GM21360 (cell line): ENCODE measurements at regions not wholly inside any gene's neighbourhood (a gene's known extent, or its start where the extent isn't known, plus 50 kb on each side); places are given as distances from the start of the nearest gene placed in this dataset.
"Not testable (repeated sequence)": the region's sequence is repeated elsewhere in the genome, so short reads cannot be mapped to it uniquely, and the experiment has no call there.

Experiments
- ATAC-seq: cut with Tn5 transposase; IDR thresholded peaks from one replicate; pipeline ENCODE4 v1.9.1; 2021; ENCODE audit warnings: mild to moderate bottlenecking, moderate library complexity; ENCODE audit not compliant: unreplicated experiment

DNA sequence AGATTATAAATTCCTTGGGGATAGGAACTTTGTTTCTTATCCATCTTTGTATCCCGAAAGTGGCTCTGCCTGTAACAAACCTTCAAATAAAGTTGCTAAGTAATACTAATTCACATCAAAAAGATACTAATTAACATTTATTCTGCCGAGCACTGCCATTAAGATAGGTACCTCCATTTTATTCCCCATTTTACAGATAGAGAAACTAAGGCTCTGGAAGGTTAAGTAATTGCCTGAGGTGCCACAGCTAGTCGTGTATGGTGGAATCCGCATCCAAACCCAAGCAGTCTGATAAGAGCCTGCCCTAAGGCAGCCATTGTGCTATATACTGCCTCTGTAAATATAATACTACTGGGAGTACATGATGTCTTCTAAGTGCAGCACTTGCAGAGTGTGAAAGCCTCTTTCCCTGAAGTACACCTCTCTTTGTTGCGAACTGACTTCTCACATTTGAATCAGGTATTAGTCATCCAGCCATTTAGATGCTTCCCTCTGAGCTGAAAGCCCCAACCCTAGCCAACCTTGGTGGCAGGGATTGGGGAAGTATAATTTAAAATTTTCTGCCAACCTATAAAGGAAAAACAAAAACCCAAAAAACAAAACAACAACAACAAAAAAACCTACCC is 78.5 kb upstream of the CHD2 start:
- no peak for ATAC-seq

DNA sequence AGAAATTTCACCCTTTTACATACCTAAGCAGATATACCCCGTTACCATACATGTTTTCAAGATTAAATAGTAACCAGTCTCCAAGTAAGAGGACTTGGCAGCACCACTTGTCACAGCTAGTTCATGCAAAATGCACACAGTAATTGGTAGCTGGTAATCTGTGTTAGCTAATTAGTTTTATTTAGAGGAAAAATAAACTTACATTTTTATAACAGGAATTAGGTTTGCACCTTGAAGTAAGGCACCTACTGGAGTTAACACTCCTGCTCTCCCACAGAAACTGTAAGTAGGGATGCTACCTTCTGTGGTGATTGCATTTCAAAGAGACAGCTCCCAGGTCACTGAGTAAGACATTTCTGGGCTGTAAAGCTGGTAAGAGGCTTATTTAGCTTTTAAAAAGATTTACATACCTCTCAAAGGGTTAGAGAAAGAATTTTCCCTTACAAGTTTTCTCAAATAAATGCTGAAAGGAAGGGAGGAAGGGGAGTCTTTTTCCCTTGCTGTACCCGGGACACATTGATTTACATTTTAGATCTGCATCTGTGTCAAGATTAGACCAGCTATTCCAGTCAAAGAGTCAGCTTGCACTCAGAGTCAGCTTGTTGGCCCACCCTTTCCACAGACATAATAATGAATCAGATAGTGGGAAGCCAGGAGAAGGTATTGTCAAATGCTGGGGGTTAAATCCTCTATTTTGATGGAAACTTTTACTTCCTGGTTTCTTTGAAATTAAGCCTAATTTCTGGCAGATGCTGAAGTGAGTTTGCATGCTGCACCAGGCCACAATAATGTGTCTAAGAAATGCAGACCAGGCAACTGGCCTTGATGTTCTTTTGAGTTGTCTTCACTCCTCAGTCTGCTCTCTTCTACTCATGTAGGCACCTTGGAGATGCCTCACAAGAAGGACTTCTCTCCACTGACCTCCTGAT is 77.6 kb upstream of the CHD2 start:
- no peak for ATAC-seq

DNA sequence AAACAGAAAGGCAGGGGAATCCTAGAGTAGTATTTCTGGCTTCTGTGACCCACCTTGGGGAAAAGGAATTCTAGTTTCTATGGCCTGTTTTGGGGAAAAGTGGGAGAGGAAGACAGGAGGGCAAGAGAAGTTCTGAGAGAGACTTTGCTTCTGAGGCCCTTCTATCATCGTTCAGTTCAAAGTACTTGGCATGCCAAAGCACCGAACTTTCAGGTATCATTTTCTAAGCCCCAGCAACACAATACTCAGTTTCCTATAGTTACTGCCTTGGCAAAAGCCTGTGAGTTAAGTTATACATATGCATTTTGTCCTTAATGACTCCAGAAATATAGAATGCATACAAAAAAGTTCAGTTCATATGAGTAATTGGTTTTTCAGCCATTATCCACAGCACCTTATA is 74.1 kb upstream of the CHD2 start:
- no peak for ATAC-seq

DNA sequence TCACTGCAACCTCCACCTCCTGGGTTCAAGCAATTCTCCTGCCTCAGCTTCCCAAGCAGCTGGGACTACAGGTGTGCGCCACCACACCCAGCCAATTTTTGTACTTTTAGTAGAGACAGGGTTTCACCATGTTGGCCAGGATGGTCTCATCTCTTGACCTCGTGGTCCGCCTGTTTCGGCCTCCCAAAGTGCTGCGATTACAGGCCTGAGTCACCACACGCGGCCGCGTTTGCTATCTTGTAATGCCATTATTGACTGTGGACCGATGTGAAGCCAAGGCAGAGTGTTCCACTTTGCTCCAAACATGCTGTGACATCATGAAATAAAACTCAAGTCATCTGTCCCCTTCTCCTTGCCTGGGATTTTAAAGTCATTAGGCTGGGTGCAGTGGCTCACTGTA is 72.1 kb upstream of the CHD2 start:
- ATAC-seq: not testable (repeated sequence)

DNA sequence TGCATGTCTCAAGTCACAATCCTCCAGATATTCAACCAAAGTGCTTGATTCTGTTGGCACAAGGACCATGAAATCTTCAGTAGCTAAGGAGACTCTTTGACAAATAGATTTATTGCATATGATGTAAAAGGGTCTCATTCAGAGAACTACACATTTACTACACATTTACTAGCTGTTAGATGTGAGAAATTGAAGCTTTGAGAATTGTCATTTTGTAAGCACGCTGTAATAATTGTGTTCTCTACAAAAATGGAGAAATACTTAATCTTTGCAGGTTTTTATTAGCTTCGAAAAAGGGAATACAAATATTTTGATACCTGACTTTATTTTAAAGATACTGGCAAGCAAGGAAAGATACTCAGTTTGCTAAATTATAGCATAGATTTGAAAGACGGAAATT is 70.2 kb upstream of the CHD2 start:
- no peak for ATAC-seq

DNA sequence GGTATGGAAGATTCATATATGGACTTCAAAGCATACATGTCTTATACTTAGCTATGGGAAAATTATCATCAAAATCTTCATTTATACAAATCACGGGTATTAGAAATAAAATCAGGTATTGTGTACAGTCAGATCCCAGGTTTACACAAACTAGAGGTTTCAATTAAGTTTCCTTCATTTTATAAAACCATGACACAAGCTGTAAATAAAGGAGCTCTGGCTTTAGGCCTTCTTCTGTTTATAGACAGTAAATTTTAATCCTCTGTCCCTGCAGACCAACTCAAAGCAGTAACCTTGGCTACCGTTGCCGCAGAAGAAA is 68.8 kb upstream of the CHD2 start:
- ATAC-seq: no peak

DNA sequence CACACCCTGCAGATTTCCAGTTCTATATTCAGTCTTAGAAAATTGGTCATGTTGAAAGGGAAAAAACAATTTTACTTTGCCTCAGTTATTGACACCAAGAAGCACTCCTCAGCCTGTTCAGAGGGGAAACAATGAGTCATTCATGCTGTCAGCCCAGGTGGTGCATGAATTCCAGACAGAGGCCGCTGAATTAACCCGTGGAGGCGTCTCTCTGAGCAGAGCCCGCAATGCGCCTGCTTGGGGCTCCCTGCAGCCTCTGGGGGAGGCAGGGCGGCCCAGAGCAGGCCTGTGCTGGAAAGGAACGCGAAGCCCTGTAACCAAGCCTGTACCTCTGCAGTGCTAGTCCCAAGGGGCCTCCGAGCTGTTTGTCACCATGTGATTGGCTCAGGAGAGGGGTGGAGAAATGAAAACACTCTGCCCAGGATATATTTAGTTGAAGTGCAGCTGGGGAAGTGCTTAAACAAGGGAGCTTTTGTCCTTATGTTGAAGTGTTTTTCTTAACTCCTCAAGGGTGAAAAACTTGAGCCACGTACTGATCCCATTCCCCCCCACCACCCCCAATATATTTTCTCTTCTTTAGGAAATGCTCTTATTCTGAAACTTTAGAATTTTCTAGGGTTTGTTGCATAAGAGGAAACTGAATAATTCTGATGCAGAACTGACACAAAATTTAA is 68.3 kb upstream of the CHD2 start:
- peak; percentile 98 for ATAC-seq

DNA sequence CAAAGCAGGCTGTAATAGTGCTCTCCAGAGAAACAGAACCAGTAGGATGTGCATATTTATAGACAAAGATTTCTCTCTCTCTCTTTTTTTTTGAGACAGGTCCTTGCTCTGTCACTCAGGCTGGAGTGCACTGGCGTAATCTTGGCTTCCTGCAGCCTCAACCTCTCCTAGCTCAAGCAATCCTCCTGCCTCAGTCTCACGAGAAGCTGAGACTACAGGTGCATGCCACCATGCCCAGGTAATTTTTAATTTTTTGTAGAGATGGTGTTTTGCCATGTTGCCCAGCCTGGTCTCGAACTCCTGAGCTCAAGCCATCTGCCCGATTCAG is 67.1 kb upstream of the CHD2 start:
- no peak for ATAC-seq

DNA sequence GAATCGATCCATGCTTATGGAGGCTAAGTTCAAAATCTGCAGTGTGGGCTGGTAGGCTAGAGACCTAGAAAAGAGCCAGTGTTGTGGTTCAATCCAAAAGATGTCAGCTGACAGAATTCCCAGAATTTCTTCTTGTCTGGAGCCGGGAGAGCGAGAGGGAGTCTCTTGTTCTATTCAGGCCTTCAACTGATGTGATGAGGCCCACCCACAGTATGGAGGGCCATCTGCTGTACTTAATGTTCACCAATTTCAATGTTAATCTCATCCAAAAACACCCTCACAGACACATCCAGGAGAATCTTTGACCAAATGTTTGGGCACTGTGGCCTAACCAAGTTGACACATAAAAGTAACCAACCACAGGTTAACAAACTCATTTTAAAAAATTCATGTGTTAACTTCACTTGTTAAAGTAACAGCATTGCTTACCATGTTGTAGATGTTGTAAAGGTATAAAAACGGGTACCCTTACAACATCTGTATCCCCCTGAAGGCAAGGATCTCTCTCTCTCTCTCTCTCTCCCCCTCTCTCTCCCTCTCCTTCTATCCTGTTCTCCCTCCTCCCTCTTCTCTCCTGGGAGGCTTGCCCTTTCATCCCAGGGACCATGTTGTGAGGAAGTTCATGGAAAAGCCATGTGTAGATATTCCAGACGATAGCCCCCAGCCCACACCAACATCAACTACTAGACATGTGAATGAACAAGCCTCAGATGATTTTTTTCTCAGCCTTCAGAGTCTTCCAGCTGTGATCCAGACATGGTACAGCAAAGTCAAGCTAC is 66.4 kb upstream of the CHD2 start:
- ATAC-seq: no peak

DNA sequence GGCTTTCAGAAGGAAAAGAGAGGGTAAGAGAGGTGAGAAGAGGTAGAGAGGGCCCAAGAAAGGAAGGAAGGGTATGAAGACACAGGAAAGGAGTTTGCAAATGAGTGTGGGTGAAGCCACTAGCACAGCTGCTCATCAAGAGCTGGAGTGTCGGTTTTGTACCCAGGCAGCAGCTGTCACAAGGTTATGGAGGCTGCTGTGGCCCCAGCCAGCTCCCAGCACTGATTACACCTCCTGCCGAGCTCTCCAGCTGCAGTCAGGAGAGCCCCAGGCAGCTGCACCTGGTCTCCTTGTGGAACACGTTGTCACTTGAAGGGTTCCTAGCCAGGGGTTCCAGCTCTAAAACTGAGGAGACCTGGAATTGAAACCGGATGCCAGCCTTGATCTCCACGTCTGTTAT is 60.4 kb upstream of the CHD2 start:
- no peak for ATAC-seq

DNA sequence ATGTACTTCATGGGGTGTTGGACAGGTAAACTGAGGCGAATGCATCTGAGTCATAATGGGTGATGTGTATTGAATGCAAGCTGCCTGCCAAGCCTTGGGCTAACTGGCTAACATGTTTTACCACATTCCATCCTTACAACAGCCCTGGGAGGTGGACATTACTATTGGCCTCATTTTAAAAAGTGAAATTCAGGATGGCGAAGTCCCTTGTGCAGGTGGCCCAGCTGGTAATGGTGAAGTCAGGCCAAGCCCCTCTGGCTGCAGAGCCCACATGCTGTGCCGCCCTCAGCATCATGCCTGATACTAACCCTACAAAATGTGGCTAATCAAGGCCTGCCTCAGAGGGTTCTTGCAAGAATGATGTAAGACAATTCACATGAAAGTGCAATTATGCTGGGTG is 60.0 kb upstream of the CHD2 start:
- no peak for ATAC-seq

DNA sequence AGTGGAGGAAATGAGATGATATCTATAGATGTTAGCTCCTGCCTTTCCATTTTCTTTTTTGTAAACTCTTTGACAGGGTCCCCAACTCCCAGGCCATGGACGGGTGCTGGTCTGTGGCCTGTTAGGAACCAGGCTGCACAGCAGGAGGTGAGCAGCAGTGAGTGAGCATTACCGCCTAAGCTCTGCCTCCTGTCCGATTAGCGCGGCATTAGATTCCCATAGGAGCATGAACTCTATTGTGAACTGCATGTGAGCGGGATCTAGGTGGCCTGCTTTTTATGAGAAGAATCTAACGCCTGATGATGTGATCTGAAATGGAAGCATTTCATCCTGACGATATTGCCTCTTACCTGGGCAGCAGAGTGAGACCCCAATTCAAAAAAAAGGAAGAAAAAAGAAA is 56.8 kb upstream of the CHD2 start:
- ATAC-seq: no peak

DNA sequence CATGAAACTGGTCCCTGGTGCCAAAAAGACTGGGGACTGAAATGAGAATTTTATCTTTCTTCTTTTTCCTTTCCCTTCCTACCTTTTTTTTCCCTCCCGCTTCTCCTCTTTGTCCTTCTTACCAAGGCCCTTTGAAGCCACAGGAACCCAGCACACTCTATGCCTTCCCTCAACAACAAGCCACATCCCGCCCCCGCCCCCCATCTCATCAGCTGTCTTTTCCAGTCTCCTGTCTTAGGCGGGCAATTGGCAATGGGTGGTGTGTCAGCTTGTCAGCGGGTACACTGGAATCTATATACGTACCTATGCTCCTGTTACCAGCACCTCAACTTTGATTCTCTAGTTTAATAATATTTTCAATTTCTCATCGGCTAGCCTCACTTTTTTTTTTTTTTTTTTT is 56.3 kb upstream of the CHD2 start:
- no peak for ATAC-seq

DNA sequence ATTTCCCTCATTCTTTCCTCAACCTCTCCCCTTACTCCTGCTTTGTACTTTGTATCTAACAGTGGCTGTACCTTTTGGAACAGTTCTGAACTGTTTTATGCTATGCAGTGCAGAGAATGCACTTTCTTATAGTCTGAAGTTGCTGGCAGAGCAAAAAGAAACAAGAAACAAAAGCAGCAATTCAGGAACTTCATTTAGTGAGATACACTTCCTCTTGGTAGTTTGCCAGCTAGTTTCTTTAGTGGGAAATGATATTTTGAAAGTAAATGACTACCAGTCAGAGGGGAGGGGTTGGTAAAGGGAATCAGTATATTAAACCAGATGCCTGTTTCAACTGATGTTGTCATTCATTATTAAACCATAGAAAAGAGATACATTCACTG is 55.0 kb upstream of the CHD2 start:
- ATAC-seq: peak; percentile 70

DNA sequence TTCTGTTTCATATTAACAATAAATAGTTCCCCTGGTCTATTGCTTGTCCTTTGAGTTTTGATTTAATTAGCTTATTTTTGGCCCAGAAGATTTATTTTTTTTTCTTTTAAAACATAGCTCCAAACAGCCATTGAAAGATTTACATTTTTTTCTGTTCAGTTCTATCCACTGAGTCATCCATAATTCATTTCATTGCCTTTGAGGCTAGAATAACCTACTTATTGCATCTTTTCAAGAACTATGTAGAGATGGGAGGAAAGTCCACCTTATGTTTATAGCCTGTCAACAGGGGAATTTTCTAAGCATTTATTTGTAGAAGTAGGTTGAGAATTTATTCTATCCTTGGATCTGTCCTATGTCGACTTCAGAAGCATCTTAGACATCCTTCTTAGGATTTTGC is 53.4 kb upstream of the CHD2 start:
- no peak for ATAC-seq

DNA sequence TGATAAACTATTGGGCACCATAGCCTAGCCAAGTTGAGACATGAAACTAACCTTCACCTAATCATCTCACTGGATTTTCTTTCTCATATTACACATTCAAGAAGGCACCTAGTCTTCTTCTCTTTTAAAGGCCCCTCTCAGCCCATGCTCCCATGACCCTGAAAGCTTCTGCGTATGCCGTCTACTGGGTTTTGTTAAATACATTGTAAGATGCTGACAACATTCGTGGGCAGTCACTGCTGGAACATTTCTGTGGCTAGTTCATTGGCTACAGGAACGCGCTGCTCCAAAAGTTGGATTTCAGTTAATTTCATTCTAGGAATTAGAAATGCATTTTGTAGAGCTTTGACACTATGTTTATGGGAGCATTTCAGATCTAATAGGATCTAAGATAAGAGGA is 52.3 kb upstream of the CHD2 start:
- no peak for ATAC-seq

DNA sequence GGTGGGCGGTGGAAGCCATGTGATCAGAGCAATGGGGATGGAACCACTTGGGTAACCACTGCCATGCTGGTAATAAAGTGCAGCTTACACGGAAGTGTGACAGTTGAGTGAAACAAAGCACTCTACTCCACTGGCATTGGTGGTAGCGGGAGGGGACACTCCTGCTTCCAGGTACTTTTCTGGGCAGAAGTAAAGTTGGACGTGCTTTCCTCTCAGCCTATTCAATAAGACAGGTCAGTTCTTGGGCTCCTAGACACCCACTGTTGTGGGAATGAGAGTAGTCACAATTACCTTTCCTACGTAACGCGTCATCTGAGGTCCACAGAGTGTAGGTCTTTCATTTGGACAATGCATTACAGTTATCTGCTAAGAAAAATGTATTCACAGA is 51.7 kb upstream of the CHD2 start:
- no peak for ATAC-seq

DNA sequence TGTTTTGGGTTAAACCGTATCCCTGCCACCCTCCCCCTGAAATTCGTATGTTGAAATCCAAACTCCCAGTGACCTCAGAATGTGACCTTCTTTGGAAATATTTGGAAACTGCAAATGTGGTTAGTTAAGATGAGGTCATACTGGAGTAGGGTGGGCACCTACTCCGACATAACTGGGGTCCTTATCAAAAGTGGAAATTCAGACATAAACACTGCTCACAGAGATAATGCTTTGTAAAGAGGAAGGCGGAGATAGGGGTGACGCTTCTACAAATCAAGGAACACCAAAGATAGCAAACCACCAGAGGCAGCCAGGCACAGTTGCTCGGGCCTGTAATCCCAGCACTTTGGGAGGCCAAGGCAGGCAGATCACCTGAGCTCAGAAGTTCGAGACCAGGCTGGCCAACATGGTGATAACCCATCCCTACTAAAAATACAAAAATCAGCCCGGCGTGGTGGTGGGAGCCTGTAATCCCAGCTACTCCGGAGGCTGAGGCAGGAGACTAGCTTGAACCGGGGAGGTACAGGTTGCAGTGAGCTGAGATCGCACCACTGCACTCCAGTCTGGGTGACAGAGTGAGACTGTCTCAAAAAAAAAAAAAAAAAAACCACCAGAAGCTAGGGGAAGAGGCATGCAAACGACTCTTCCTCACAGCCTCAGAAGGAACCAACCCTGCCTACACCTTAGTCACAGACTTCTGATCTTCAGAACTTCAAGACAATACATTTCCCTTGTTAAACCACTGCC is 51.1 kb upstream of the CHD2 start:
- no peak for ATAC-seq

DNA sequence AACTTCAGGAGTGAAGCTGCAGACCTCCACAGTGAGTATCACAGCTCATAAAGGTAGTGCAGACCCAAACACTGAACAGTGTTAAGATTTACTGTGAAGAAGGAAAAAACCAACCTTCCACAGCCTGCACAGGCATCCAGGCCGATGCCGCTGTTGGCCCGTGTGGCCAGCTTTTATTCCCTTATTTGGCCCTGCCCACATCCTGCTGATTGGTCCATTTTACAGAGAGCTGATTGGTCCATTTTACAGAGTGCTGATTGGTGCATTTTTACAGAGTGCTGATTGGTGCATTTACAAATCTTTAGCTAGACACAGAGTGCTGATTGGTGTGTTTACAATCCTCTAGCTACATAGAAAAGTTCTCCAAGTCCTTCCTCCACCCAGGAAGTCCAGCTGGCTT is 49.9 kb upstream of the CHD2 start:
- ATAC-seq: not testable (repeated sequence)
